H1 (cell line): ENCODE measurements at regions not wholly inside any gene's neighbourhood (a gene's known extent, or its start where the extent isn't known, plus 50 kb on each side); places are given as distances from the start of the nearest gene placed in this dataset.

ENCODE experiments used
- BACH1 ChIP-seq: IDR thresholded peaks from 2 replicates; pipeline ENCODE4 v1.6.1; 2012; ENCODE audit warnings: low read length, improper control_type of control experiment
- CHD2 ChIP-seq: IDR thresholded peaks from 2 replicates; pipeline ENCODE4 v1.6.1; 2012; ENCODE audit warnings: low read length, improper control_type of control experiment
- CTCF ChIP-seq, 3 experiments: IDR thresholded peaks; 1 replicate in 2 of 3; 2 replicates in 1 of 3; pipeline versions ENCODE4 v1.5.1 to v1.6.1; 2011; ENCODE audit warnings: low read length in 3 of 3, mild to moderate bottlenecking in 3 of 3, inconsistent platforms in 2 of 3, low read depth in 1 of 3, moderate library complexity in 1 of 3; ENCODE audit not compliant: insufficient read depth in 1 of 3; ENCODE audit errors: control extremely low read depth in 1 of 3
- EP300 ChIP-seq, 2 experiments: IDR thresholded peaks; 1 replicate in 1 of 2; 2 replicates in 1 of 2; pipeline ENCODE4 v1.6.1; 2011 to 2012; ENCODE audit warnings: low read depth in 2 of 2, low read length in 2 of 2, mild to moderate bottlenecking in 2 of 2, borderline replicate concordance in 1 of 2, inconsistent platforms in 1 of 2, moderate library complexity in 1 of 2
- MAX ChIP-seq: IDR thresholded peaks from 2 replicates; pipeline ENCODE4 v1.6.1; 2012; ENCODE audit warnings: inconsistent platforms
- POLR2A ChIP-seq, 2 experiments: IDR thresholded peaks; 1 replicate in 1 of 2; 2 replicates in 1 of 2; pipeline ENCODE4 v1.6.1; 2011; ENCODE audit warnings: low read depth in 2 of 2, low read length in 2 of 2, mild to moderate bottlenecking in 2 of 2; ENCODE audit errors: control extremely low read depth in 1 of 2
- POLR2AphosphoS5 ChIP-seq: IDR thresholded peaks from 2 replicates; pipeline ENCODE4 v1.6.1; 2011; ENCODE audit warnings: low read depth, low read length
- USF2 ChIP-seq: IDR thresholded peaks from 2 replicates; pipeline ENCODE4 v1.6.1; 2011; ENCODE audit warnings: low read length, improper control_type of control experiment

GRCh38 chr6:126807876-126808275 is 310.6 kb upstream of the RSPO3 start:
- TF ChIP-seq POLR2A (IDR thresholded peaks at IDR 0.05; ENCODE audit: control extremely low read depth in 1 of 2, low read depth in 2 of 2, low read length in 2 of 2) = no peak
- no peak for TF ChIP-seq CHD2
- no peak for TF ChIP-seq USF2
- TF ChIP-seq CTCF (IDR thresholded peaks at IDR 0.05; ENCODE audit: control extremely low read depth in 1 of 3, insufficient read depth in 1 of 3, low read depth in 1 of 3, low read length in 3 of 3) = no peak
- TF ChIP-seq EP300 (IDR thresholded peaks at IDR 0.05; ENCODE audit: borderline replicate concordance in 1 of 2, low read depth in 2 of 2, low read length in 2 of 2) = no peak
- no peak for TF ChIP-seq POLR2AphosphoS5
- no peak for TF ChIP-seq BACH1
- TF ChIP-seq MAX = no peak
